GM21526 (cell line): ENCODE measurements at regions not wholly inside any gene's neighbourhood (a gene's known extent, or its start where the extent isn't known, plus 50 kb on each side); places are given as distances from the start of the nearest gene placed in this dataset.
"Not testable (repeated sequence)": the region's sequence is repeated elsewhere in the genome, so short reads cannot be mapped to it uniquely, and the experiment has no call there.

Source experiments
- ATAC-seq: cut with Tn5 transposase; IDR thresholded peaks from one replicate; pipeline ENCODE4 v1.9.1; 2021; ENCODE audit warnings: moderate library complexity; ENCODE audit not compliant: unreplicated experiment, low FRiP score

GRCh38 chr13:80691814-80692213, 350.9 kb upstream of the SPRY2 start:
- not testable (repeated sequence) for ATAC-seq

GRCh38 chr13:80690208-80690607, 349.3 kb upstream of the SPRY2 start:
- ATAC-seq, result no peak

- no peak for ATAC-seq
Observed at GRCh38 chr13:80688593-80688992, 347.7 kb upstream of the SPRY2 start.

GRCh38 chr13:80685942-80686341, 345.0 kb upstream of the SPRY2 start:
- ATAC-seq, result no peak

GRCh38 chr13:80684217-80684991, 343.5 kb upstream of the SPRY2 start:
- ATAC-seq, result no peak

GRCh38 chr13:80680786-80681366, 339.9 kb upstream of the SPRY2 start:
- no peak for ATAC-seq

- ATAC-seq, result no peak
Observed at GRCh38 chr13:80679423-80679822, 338.5 kb upstream of the SPRY2 start.

GRCh38 chr13:80677227-80677626, 336.3 kb upstream of the SPRY2 start:
- no peak for ATAC-seq

- not testable (repeated sequence) for ATAC-seq
Observed at GRCh38 chr13:80675442-80675841, 334.5 kb upstream of the SPRY2 start.

GRCh38 chr13:80671773-80672172, 330.8 kb upstream of the SPRY2 start:
- no peak for ATAC-seq

GRCh38 chr13:80669112-80669511, 328.2 kb upstream of the SPRY2 start:
- ATAC-seq, result no peak

GRCh38 chr13:80668452-80668851, 327.5 kb upstream of the SPRY2 start:
- no peak for ATAC-seq

GRCh38 chr13:80666782-80667552, 326.0 kb upstream of the SPRY2 start:
- ATAC-seq, result no peak

GRCh38 chr13:80665792-80666333, 324.9 kb upstream of the SPRY2 start:
- no peak for ATAC-seq

- no peak for ATAC-seq
Observed at GRCh38 chr13:80664950-80665349, 324.0 kb upstream of the SPRY2 start.

GRCh38 chr13:80663788-80664187, 322.9 kb upstream of the SPRY2 start:
- no peak for ATAC-seq

GRCh38 chr13:80658705-80659104, 317.8 kb upstream of the SPRY2 start:
- no peak for ATAC-seq

- no peak for ATAC-seq
Observed at GRCh38 chr13:80656512-80656904, 315.6 kb upstream of the SPRY2 start.

GRCh38 chr13:80655778-80656511, 315.0 kb upstream of the SPRY2 start:
- ATAC-seq, result no peak

- ATAC-seq, result no peak
Observed at GRCh38 chr13:80654638-80655249, 313.8 kb upstream of the SPRY2 start.
